ENCODE measurements at regions not wholly inside any gene's neighbourhood (a gene's known extent, or its start where the extent isn't known, plus 50 kb on each side); places are given as distances from the start of the nearest gene placed in this dataset.

GRCh38 chr13:22106058-22106457 lies 435.2 kb downstream of the FGF9 start:
- no peak for TF ChIP-seq CTCF (IDR thresholded peaks at IDR 0.05)
- TF ChIP-seq ZFX (IDR thresholded peaks at IDR 0.05; ENCODE audit: borderline replicate concordance) = no peak

All from 22Rv1 (cell line).